CD14-positive monocyte (primary cell): ENCODE measurements at regions not wholly inside any gene's neighbourhood (a gene's known extent, or its start where the extent isn't known, plus 50 kb on each side); places are given as distances from the start of the nearest gene placed in this dataset.

ENCODE experiments used
- DNase-seq, 3 donors: peaks; one replicate each; pipeline ENCODE4 v3.0.0-alpha.2; 2011 to 2022
- H2AFZ ChIP-seq: 2 replicates; pipeline ENCODE4 v1.6.0; 2012; ENCODE audit warnings: mild to moderate bottlenecking, low read depth, low read length, inconsistent platforms; ENCODE audit not compliant: insufficient read depth, poor library complexity, severe bottlenecking
- H3K27ac ChIP-seq, 2 donors: 1 replicate in 1 of 2; 2 replicates in 1 of 2; pipeline ENCODE4 v1.5.1; 2012 to 2013; ENCODE audit warnings: low read length in 2 of 2, control low read depth in 1 of 2, inconsistent platforms in 1 of 2, low read depth in 1 of 2, mild to moderate bottlenecking in 1 of 2
- H3K27me3 ChIP-seq, 2 donors: one replicate each; pipeline versions ENCODE4 v1.6.0 to v1.6.1; 2011 to 2013; ENCODE audit warnings: low read length in 2 of 2; ENCODE audit not compliant: control insufficient read depth in 2 of 2, insufficient read depth in 2 of 2
- H3K36me3 ChIP-seq, 2 donors: replicated peaks in 1 of 2; 1 replicate in 1 of 2; 2 replicates in 1 of 2; pipeline versions ENCODE4 v1.5.1 to v1.6.1; 2012 to 2013; ENCODE audit warnings: low read length in 2 of 2, control low read depth in 1 of 2, inconsistent platforms in 1 of 2, mild to moderate bottlenecking in 1 of 2; ENCODE audit not compliant: insufficient read depth in 2 of 2, control insufficient read depth in 1 of 2
- H3K4me1 ChIP-seq, 2 donors: 1 replicate in 1 of 2; 2 replicates in 1 of 2; pipeline versions ENCODE4 v1.5.1 to v1.6.1; 2012 to 2013; ENCODE audit warnings: low read length in 2 of 2, control low read depth in 1 of 2, inconsistent platforms in 1 of 2, mild to moderate bottlenecking in 1 of 2, moderate library complexity in 1 of 2; ENCODE audit not compliant: insufficient read depth in 2 of 2, control insufficient read depth in 1 of 2
- H3K4me2 ChIP-seq: replicated peaks from 2 replicates; pipeline ENCODE3; 2012; ENCODE audit warnings: low read length, moderate library complexity, mild to moderate bottlenecking; ENCODE audit not compliant: poor library complexity, severe bottlenecking; ENCODE audit errors: extremely low read depth
- H3K4me3 ChIP-seq, 3 experiments: fragments of 200-600 bp in 1 of 3; sonication (generic) in 1 of 3; replicated peaks in 1 of 3; 1 replicate in 2 of 3; 2 replicates in 1 of 3; pipeline ENCODE4 v1.5.1; 2011 to 2013; ENCODE audit warnings: low read length in 3 of 3, mild to moderate bottlenecking in 3 of 3, control low read depth in 2 of 3, low read depth in 2 of 3, inconsistent platforms in 1 of 3, moderate library complexity in 1 of 3
- H3K79me2 ChIP-seq: 2 replicates; pipeline ENCODE4 v1.6.0; 2012; ENCODE audit warnings: mild to moderate bottlenecking, control low read depth, inconsistent platforms, low read length, moderate library complexity; ENCODE audit not compliant: insufficient read depth
- H3K9ac ChIP-seq: 2 replicates; pipeline ENCODE4 v1.6.0; 2017; ENCODE audit warnings: low read length, mild to moderate bottlenecking; ENCODE audit not compliant: insufficient read depth, poor library complexity, severe bottlenecking
- H3K9me3 ChIP-seq, 2 donors: replicated peaks in 1 of 2; 1 replicate in 1 of 2; 2 replicates in 1 of 2; pipeline versions ENCODE4 v1.5.1 to v1.6.1; 2012 to 2013; ENCODE audit warnings: low read length in 2 of 2, control low read depth in 1 of 2; ENCODE audit not compliant: control insufficient read depth in 1 of 2, insufficient read depth in 1 of 2
- H4K20me1 ChIP-seq: 2 replicates; pipeline ENCODE4 v1.6.0; 2012; ENCODE audit warnings: mild to moderate bottlenecking, low read length, control low read depth, moderate library complexity; ENCODE audit not compliant: insufficient read depth
- H3K27ac Mint-ChIP-seq, 7 donors: one replicate each; pipeline ENCODE4 v1.8.0; 2020; ENCODE audit warnings: mild to moderate bottlenecking in 7 of 7, mixed read lengths in 7 of 7, moderate library complexity in 6 of 7, inconsistent platforms in 2 of 7
- H3K27me3 Mint-ChIP-seq, 3 donors: one replicate each; pipeline ENCODE4 v1.8.0; 2021 to 2022; ENCODE audit warnings: low read depth in 3 of 3, mild to moderate bottlenecking in 3 of 3, mixed read lengths in 3 of 3, moderate library complexity in 3 of 3, inconsistent platforms in 1 of 3
- H3K36me3 Mint-ChIP-seq, 2 donors: one replicate each; pipeline ENCODE4 v1.8.0; 2020; ENCODE audit warnings: mixed read lengths in 2 of 2, inconsistent platforms in 1 of 2, mild to moderate bottlenecking in 1 of 2
- H3K4me1 Mint-ChIP-seq: one replicate; pipeline ENCODE4 v1.8.0; 2020; ENCODE audit warnings: mild to moderate bottlenecking, mixed read lengths
- H3K4me3 Mint-ChIP-seq, 2 donors: one replicate each; pipeline ENCODE4 v1.8.0; 2020; ENCODE audit warnings: mild to moderate bottlenecking in 2 of 2, mixed read lengths in 2 of 2, moderate library complexity in 1 of 2
- H3K9me3 Mint-ChIP-seq, 7 donors: one replicate each; pipeline ENCODE4 v1.8.0; 2020 to 2022; ENCODE audit warnings: mixed read lengths in 7 of 7, mild to moderate bottlenecking in 6 of 7, moderate library complexity in 6 of 7, inconsistent platforms in 2 of 7
- CTCF ChIP-seq: fragments of 200-600 bp; IDR thresholded peaks from one replicate; pipeline ENCODE4 v1.8.0; 2022; ENCODE audit warnings: antibody characterized with exemption, mild to moderate bottlenecking
- WGBS: methylation state at CpG from one replicate; pipeline ENCODE4 v1.1.5; 2013; ENCODE audit warnings: missing lambda C conversion rate; ENCODE audit not compliant: insufficient coverage; 5-methylcytosine and 5-hydroxymethylcytosine counted together
- intact Hi-C, 2 donors: fragments of 100-400 bp; cut with micrococcal nuclease; formaldehyde crosslinking; loops; one replicate each; pipeline versions ENCODE4 v1.15.0 to v1.15.1; 2023

- Mint-ChIP-seq H3K27ac (peak overlapping the region in 1 of 7 donors; percentile 9), H3K4me1 (no peaks in the 10 kb centered on the region), H3K36me3 (no peaks in the 10 kb centered on the region), H3K9me3 (peaks cover 0 to 3% (median 2%) of the 10 kb centered on the region in 7 donors), H3K4me3 (no peak overlapping the region), H3K27me3 (peaks cover 2 to 3% (median 3%) of the 10 kb centered on the region in 3 donors)
- no peaks in the 10 kb centered on the region for H3K9me3 ChIP-seq
- intact Hi-C loops: no loop called here
- no peaks in the 10 kb centered on the region for H3K27me3 ChIP-seq
- H3K27ac ChIP-seq: no peak overlapping the region
- DNase-seq: no peak
- H3K79me2 ChIP-seq: no peaks in the 10 kb centered on the region
- no peak overlapping the region for H2AFZ ChIP-seq
- 96% methylated on average over 18 of the region's 18 CpGs for WGBS
- H3K4me2 ChIP-seq: no peak overlapping the region
- no peaks in the 10 kb centered on the region for H4K20me1 ChIP-seq
- no peak overlapping the region for H3K4me3 ChIP-seq
- no peaks in the 10 kb centered on the region for H3K36me3 ChIP-seq
- no peaks in the 10 kb centered on the region for H3K4me1 ChIP-seq
- H3K9ac ChIP-seq: no peak overlapping the region
- TF ChIP-seq CTCF: no peak
Measured at GRCh38 chr18:75129717-75130477, 79.0 kb downstream of the PTGR3 start.

DNA sequence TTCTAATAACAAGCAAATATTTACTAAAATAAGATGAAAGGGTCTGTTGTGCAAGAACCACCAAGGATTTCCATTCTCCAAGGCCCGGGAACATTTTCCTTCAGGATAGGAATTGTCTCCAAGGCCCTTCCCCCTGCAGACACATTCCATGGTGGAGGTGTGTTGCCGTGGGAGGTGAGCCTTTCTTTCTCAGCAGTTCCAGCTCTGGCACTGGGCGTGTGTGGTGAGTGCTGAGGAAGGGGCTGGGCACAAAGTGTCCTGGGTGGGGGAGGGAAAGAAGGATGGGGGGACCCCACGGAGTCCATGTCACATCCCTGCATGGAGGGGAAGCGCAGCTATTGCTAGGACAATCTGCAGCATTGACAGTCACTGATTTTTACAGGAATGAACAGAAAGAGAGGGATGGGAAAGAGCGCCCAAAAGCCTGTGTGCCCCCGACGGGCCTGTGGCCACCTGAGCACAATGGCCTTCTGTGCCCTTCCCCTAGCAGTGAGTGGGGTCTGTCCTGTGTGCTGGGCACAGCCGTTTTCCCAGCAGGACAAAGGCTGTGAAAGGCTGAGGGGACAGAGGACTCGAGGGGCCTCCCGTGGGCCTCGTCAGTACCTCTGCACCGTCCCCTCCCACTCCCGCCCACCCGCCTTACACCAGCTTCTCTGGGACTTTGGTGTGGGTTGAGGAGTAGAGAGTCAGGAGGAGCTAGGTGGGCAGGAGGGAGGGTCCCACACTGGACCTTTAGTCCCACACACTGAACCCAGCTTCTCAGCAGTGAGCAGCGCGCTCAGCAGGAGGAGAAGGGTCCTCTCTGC, 79.8 kb downstream of the PTGR3 start:
- peaks cover 0 to 3% (median under 1%) of the 10 kb centered on the region in 7 donors for H3K9me3 Mint-ChIP-seq
- Histone ChIP-seq H3K4me2 (no peak overlapping the region), H3K9ac (no peak overlapping the region), H4K20me1 (no peaks in the 10 kb centered on the region), H3K79me2 (no peaks in the 10 kb centered on the region), H3K27ac (no peak overlapping the region), H3K36me3 (no peaks in the 10 kb centered on the region), H3K4me1 (no peaks in the 10 kb centered on the region), H3K27me3 (no peaks in the 10 kb centered on the region), H3K9me3 (no peaks in the 10 kb centered on the region), H3K4me3 (no peak overlapping the region), H2AFZ (no peak overlapping the region)
- H3K4me1 Mint-ChIP-seq: no peaks in the 10 kb centered on the region
- DNase-seq: no peak
- no peak for TF ChIP-seq CTCF
- no peaks in the 10 kb centered on the region for H3K36me3 Mint-ChIP-seq
- 98% methylated on average over 11 of the region's 17 CpGs for WGBS
- H3K4me3 Mint-ChIP-seq: no peak overlapping the region
- peaks cover 2 to 5% (median 5%) of the 10 kb centered on the region in 3 donors for H3K27me3 Mint-ChIP-seq
- intact Hi-C loops: no loop called here
- H3K27ac Mint-ChIP-seq: peak overlapping the region in 1 of 7 donors; percentile 9
